NCI-H2081 (cell line): ENCODE measurements at regions not wholly inside any gene's neighbourhood (a gene's known extent, or its start where the extent isn't known, plus 50 kb on each side); places are given as distances from the start of the nearest gene placed in this dataset.
A peak's percentile ranks its signal among the peaks of the same experiment; 100 is the strongest.

Experiments used
- DNase-seq, 2 experiments: peaks; one replicate each; lab custom pipeline; 2025; lab: John Stamatoyannopoulos, UW

GRCh38 chr2:176813156-176813555 is 399.4 kb upstream of the HNRNPA3 start:
- no peak for DNase-seq

GRCh38 chr2:176813621-176814049 is 399.0 kb upstream of the HNRNPA3 start:
- no peak for DNase-seq

DNA sequence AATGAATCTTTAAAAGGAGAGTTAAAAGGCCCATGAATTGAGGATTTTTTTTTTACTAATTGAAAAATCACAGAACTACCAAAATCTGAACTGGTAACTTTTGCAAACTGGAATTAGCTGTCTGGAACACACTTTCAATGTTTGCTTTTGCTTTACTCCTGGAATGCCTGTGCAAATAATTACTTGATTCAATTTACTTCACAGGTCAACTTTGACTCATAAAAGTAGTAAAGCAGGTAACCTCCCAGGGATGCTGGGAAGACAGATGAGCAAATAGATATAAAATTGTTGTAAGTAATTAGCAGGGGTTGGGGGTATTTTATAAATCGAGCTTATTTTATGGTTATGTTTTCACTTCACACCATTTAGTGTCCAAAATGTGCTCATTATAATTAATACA is 398.3 kb upstream of the HNRNPA3 start:
- no peak for DNase-seq

DNA sequence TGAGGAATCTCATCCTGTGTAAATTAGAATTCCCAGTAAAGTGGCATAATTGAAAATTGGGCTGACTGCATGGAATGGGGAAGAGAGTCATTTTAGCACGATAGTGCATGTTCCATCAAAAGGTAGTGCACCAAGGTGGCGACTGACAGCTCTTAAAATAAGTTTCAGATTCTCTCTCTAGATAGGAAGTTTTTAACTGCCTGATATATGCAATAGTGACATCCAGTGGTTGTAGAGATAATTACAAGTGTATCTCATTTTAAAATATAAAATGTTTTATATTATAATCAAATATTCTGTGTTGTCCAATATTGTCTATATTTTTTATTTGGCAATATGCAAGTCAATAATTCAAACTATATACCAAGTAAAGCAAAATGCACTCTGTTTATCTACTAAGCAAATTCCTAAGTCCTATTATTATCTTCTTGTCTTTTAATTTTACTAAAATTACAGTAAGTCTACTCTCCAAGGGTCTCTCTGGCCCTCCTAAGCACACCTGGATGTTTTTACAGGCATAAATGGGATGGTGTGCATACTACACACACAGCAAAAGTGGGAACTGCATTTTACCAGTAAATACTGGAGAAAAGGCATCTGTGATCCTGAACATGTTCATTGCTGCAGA is 397.7 kb upstream of the HNRNPA3 start:
- peak; percentile 36 to 57 for DNase-seq

GRCh38 chr2:176817061-176817565 is 395.5 kb upstream of the HNRNPA3 start:
- DNase-seq = peak; percentile 35 to 46

DNA sequence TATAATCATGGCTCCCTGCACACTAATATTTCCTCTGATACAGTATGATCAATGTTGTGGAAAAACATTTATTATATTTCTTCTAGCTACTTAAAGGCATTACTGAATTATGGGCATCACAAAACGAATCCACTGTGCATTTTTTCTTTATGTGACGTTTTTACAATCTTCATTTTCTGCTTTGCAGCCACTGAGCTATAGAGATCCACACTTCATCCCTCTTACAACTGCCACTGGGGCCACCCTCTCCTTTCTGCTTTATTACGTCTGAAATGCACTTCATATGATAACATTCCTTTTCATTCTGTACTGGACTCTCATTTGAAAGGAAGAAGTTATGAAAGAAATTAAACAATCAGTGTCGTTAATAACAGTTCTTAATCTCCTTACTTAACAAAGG is 394.5 kb upstream of the HNRNPA3 start:
- no peak for DNase-seq

DNA sequence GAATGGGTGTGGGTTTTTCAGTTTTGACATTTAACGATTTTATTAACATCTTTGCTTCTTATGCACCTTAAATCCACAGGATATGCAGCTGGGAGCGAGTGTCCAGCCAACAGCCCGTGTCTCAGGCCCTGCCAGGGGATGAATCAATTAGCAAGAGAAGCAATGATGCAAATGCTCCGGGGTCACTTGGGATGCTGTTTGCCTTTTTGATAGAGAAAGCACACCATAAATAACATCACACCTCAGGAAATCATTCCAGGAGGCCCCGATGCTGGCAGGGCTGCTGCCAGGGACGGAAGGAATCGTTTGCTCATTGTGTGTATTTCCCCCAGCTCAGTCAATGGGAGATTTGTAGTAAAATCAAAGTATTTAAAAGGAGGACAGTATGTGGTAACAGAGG is 394.0 kb upstream of the HNRNPA3 start:
- DNase-seq = no peak

DNA sequence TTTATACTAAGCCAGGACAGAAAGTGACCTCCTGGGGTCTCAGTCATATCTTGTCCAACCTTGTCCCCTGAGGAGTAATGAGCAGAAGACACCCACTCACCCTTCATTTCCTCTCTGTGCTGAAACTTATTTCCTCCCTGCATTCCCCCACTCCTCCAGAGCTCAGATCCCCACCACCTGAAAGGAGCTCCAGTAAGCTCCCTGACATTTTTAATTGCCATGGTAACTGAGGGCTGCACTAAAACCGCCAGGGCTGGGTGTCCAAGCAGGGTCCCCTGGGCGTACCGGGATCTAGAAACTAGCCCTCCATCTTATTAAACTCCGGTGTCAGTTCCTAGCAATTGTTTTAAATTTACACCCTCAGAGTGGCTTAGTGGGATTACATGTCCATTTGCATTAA is 393.3 kb upstream of the HNRNPA3 start:
- no peak for DNase-seq

- DNase-seq = no peak
These were observed 392.1 kb upstream of the HNRNPA3 start for GRCh38 chr2:176820371-176820932.

GRCh38 chr2:176821350-176821749 is 391.2 kb upstream of the HNRNPA3 start:
- DNase-seq = no peak

- no peak for DNase-seq
These were observed 390.5 kb upstream of the HNRNPA3 start for GRCh38 chr2:176822060-176822459.

- no peak for DNase-seq
These were observed 386.2 kb upstream of the HNRNPA3 start for GRCh38 chr2:176826356-176826755.

GRCh38 chr2:176826984-176827668 is 385.5 kb upstream of the HNRNPA3 start:
- no peak for DNase-seq

- DNase-seq = peak; percentile 46 to 62
These were observed 382.2 kb upstream of the HNRNPA3 start for GRCh38 chr2:176830362-176830761.

DNA sequence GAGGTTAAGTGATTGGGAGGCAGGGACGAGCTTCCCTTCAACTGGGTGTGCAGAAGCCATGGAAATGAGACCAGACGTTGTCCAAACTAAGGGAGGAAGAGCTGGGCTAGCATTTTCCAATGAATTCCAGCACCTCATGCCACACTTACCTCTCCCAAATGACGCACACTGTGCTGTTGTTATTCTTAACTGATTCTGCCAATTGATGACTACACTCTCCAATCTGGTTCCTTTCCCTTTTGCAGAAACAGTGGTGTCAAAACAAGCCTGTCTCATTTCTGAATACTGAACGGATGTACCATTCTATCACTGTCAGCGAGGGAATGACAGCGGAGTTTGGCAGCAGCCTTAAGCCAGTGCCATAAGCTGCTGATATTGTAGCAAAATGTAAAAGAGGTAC is 380.5 kb upstream of the HNRNPA3 start:
- no peak for DNase-seq

- no peak for DNase-seq
These were observed 378.9 kb upstream of the HNRNPA3 start for GRCh38 chr2:176833671-176834070.

DNA sequence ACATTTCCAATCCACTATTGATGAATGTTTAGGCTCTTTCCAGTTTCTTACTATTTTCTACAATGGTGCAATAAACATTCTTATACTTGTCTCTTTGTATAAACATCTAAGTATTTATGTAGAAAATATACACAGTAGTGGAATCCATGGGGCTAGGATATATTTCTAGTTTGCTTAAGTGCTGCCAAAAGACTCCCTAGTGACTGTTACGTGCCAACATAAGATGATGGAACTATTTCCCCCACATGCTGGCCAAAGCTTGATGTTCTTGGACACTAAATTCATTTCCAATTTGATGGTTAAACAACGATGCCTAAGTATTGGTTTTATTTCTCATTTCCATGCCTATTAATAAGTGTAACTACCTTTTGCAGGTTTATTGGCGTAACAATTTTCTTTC is 378.4 kb upstream of the HNRNPA3 start:
- DNase-seq = no peak

- no peak for DNase-seq
These were observed 369.4 kb upstream of the HNRNPA3 start for GRCh38 chr2:176843208-176843607.

DNA sequence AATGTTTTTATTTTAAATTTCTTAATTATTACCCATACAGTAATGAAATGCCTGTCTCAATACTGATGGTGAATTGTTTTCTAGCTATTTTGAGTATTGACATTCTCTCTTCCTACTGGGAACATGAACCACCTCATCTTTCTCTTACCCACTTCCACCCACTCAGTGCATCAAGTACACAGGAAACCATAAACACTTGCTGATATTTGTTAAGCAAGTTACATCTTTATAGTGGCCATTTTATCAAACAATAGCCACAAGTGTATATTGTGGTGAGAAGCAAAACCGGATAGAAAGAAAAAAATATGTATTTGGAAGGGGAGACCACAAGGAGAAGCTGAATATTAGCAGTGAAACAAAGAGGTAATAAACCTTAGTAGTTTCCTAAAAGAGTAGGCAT is 368.1 kb upstream of the HNRNPA3 start:
- no peak for DNase-seq

- DNase-seq = no peak
These were observed 366.9 kb upstream of the HNRNPA3 start for GRCh38 chr2:176845718-176846117.

- no peak for DNase-seq
These were observed 365.0 kb upstream of the HNRNPA3 start for GRCh38 chr2:176847575-176847974.

GRCh38 chr2:176848844-176849243 is 363.8 kb upstream of the HNRNPA3 start:
- no peak for DNase-seq

DNA sequence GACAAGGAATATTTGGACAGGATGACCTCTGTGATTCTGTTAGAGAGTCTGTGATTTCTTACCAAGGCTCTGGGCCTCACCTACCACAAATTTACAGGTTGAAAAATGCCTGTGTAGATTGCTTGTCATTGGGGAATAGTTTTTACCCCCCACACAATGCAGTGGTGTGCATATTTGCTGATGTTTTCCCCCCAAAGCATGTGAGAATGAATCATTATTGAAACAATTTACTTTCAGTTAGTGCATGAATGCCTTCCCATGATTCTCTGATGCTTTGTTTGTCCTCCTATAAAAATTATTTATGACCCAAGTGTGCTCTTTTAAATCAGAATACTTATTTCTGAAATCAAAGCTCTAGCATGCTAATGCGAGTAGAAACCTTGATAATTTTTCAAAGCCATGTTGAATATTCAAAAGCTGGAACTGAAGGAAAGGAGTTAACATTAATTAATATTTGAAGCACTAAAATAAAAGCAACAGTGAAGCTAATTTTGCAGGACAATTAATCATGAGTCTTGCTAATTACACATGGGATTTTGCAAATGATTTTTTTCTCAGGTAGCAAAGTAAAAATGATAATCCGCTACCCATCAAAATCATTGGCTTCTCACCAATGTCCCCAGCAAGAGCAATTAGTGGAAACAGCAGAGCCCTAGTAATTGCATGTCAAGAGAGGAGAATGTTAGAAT is 361.2 kb upstream of the HNRNPA3 start:
- peak in 1 of 2 experiments; percentile 56 for DNase-seq
